ENCODE measurements at regions not wholly inside any gene's neighbourhood (a gene's known extent, or its start where the extent isn't known, plus 50 kb on each side); places are given as distances from the start of the nearest gene placed in this dataset.

- DNase-seq: no peak
Observed at GRCh38 chr16:26189536-26189935, 497.8 kb downstream of the HS3ST4 start.

- DNase-seq: no peak
Observed at GRCh38 chr16:26194526-26194925, 502.8 kb downstream of the HS3ST4 start.

GRCh38 chr16:26195225-26195624 is 503.5 kb downstream of the HS3ST4 start:
- peak; percentile 41 for DNase-seq

- DNase-seq: no peak
Observed at GRCh38 chr16:26196310-26196709, 504.6 kb downstream of the HS3ST4 start.

GRCh38 chr16:26196802-26197201 is 505.0 kb downstream of the HS3ST4 start:
- no peak for DNase-seq

- no peak for DNase-seq
Observed at GRCh38 chr16:26197707-26198106, 505.9 kb downstream of the HS3ST4 start.

GRCh38 chr16:26198221-26198620 is 506.5 kb downstream of the HS3ST4 start:
- no peak for DNase-seq

- DNase-seq: no peak
Observed at GRCh38 chr16:26204138-26204537, 512.4 kb downstream of the HS3ST4 start.

- no peak for DNase-seq
Observed at GRCh38 chr16:26211542-26211941, 519.8 kb downstream of the HS3ST4 start.

GRCh38 chr16:26212599-26212998 is 520.8 kb downstream of the HS3ST4 start:
- no peak for DNase-seq

GRCh38 chr16:26214581-26215174 is 522.9 kb downstream of the HS3ST4 start:
- DNase-seq: no peak

- DNase-seq: no peak
Observed at GRCh38 chr16:26220894-26221293, 529.1 kb downstream of the HS3ST4 start.

GRCh38 chr16:26231647-26232046 is 539.9 kb downstream of the HS3ST4 start:
- no peak for DNase-seq

- no peak for DNase-seq
Observed at GRCh38 chr16:26240807-26241206, 549.0 kb downstream of the HS3ST4 start.

GRCh38 chr16:26247063-26247462 is 555.3 kb downstream of the HS3ST4 start:
- no peak for DNase-seq

- DNase-seq: no peak
Observed at GRCh38 chr16:26252598-26252997, 560.8 kb downstream of the HS3ST4 start.

GRCh38 chr16:26261621-26262020 is 569.9 kb downstream of the HS3ST4 start:
- DNase-seq: no peak

- DNase-seq: no peak
Observed at GRCh38 chr16:26263406-26263805, 571.6 kb downstream of the HS3ST4 start.

GRCh38 chr16:26267641-26268040 is 575.9 kb downstream of the HS3ST4 start:
- DNase-seq: no peak

GRCh38 chr16:26269673-26270072 is 577.9 kb downstream of the HS3ST4 start:
- no peak for DNase-seq

- no peak for DNase-seq
Observed at GRCh38 chr16:26273607-26274006, 581.8 kb downstream of the HS3ST4 start.

- DNase-seq: no peak
Observed at GRCh38 chr16:26275021-26275590, 583.3 kb downstream of the HS3ST4 start.

GRCh38 chr16:26276289-26276688 is 584.5 kb downstream of the HS3ST4 start:
- DNase-seq: no peak

GRCh38 chr16:26281381-26282110 is 589.8 kb downstream of the HS3ST4 start:
- no peak for DNase-seq
